IPS-NIHi7 (cell line): ENCODE measurements at regions not wholly inside any gene's neighbourhood (a gene's known extent, or its start where the extent isn't known, plus 50 kb on each side); places are given as distances from the start of the nearest gene placed in this dataset.
"Not testable (repeated sequence)": the region's sequence is repeated elsewhere in the genome, so short reads cannot be mapped to it uniquely, and the experiment has no call there.

Experiments used
- DNase-seq: peaks from one replicate; pipeline ENCODE4 v3.0.0; 2012; ENCODE audit warnings: mixed read lengths; ENCODE audit errors: extremely low spot score

DNA sequence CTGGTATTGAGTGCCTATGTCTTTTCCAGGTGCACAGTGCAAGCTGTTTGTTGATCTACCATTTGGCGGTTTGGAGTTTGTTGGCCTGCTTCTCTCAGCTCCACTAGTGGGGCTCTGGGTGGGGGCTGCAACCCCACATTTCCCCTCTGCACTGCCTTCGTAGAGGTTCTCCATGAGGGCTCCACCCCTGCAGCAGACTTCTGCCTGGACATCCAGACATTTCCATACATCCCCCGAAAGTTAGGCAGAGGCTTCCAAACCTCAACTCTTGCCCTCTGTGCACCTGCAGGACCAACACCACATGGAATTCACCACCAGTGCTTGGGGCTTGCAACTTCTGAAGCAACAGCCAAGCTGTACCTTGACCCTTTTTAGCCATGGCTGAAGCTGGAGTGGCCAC, 1024.1 kb downstream of the TMTC2 start:
- no peak for DNase-seq

DNA sequence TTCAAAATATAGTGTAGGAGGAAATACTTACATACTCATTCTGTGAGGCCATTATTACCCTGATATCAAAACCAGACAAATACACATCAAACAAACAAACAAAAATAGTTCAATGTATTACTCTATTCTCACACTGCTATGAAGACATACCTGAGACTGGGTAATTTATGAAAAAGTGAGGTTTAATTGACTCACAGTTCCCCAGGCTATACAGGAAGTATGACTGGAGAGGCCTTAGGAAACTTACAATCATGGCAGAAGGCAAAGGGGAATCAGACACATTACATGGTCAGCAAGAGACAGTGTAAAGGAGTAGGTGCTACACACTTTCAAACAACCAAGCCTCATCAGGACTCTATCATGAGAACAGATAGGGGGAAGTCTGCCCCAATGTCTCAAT, 1023.2 kb downstream of the TMTC2 start:
- DNase-seq = no peak

DNA sequence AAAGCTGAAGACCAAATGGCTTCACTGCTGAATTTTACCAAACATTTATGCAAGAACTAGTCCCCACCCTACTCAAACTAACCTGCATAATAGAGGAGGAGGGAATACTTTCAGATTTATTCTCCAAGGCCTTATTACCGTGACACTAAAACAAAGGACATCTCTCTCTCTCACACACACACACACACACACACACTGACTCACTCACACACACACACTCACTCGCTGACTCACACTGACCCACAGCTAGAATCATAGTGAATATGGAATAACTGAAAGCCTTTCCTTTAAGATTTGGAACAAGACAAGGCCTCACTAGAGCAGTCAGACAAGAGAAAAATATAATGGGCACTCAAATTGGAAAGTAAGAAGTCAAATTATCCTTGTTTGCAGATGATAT, 1014.1 kb downstream of the TMTC2 start:
- no peak for DNase-seq

DNA sequence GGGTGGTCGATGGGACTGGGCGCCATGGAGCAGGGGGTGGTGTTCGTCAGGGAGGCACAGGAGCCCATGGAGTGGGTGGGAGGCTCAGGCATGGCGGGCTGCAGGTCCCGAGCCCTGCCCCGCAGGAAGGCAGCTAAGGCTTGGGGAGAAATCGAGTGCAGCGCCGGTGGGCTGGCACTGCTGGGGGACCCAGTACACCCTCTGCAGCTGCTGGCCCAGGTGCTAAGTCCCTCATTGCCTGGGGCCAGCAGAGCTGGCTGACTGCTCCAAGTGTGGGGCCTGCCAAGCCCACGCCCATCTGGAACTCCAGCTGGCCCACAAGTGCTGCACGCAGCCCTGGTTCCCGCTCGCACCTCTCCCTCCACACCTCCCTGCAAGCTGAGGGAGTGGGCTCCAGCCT, 1009.6 kb downstream of the TMTC2 start:
- not testable (repeated sequence) for DNase-seq

DNA sequence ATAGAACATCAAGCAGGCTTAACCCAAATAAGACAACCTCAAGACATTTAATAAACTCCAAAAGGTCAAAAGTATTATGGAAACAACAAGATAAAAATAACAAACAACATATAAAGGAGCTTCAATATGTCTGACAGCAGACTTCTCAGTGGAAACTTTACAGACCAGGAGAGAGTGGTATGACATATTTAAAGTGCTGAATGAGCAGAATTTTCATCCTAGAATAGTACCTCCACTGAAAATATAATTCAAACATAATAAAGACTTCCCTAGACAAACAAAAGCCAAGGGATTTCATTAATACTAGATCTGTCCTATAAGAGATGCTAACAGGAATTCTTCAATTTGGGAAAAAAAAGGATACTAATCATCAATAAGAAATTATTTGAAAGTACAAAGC, 1005.0 kb downstream of the TMTC2 start:
- no peak for DNase-seq

DNA sequence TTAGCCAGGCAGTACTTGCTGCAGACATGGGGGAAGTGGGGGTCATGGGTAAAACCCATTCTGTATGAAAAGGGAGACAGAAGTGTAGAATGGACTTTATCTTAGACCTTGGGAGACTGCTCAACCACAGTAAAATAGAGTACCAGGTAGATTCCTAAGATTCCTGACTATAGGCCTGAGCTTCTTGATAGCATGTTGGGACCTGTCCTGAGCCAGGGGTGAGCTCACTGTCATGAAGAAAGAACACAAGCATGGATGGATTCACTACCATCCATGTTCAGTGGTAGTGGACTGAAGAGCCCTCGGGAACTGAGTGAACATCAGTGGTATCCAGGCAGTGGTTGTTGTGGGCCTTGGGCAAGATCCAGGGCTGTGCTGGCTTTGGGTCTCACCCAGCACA, 1003.8 kb downstream of the TMTC2 start:
- DNase-seq = no peak

DNA sequence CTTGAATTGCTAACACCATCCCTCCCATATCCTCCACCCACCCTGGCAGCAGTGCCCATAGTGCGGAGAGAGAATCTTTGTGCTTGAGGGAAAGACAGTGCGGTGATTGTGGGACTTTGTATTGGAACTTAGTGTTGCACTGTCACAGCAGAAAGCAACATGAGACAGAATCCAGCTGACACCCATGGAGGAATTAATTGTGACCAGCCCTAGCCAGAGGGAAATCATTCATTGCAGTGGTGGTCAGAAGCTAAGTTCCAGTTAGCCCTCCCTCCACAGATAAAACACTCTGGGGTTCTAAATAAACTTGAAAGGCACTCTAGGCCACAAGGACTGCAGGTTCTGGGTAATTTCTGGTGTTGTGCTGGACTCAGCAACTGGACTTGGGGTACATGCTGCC, 1002.6 kb downstream of the TMTC2 start:
- no peak for DNase-seq

DNA sequence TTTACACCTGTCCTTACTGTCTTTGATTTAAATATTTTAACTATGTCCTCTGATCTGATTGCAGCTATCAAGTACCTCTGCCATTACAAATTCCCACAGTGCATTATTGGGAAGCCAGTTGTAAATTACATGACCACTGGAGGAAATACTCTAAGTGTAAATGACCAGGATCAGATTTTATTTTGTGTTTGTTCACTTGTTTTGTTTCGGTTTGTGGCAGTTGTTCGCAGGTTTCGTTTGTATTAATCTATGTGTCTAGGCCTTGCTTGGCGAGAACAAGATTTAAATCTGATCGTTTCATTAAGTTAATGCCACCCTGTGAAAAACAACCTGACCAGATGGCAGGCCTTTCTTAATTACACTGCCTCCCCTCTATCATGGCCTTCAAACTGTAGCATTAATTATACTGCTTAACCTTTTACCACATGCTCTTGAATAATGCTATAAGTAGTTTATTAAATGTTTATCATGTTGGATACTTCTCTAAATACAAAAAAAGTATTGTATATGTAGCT, 990.1 kb downstream of the TMTC2 start:
- no peak for DNase-seq

DNA sequence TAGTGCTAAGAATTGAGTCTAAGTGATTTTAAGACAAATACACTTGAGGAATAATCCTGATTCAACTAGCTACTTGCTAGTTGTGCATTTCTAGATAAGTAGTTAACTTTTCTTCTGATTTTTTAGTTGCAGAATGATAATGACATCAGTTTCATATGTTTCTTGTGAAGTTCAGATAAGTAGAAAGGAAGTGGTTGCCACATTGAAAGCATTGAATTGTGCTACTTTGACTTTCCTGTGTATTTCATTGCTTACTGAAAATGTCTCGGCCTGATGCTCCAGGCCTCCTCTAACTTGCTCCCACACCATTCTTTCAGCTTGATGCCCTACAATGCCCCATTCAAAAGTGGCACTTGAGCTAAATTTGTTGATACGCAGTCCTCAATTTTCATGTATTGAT, 980.0 kb downstream of the TMTC2 start:
- DNase-seq = no peak

DNA sequence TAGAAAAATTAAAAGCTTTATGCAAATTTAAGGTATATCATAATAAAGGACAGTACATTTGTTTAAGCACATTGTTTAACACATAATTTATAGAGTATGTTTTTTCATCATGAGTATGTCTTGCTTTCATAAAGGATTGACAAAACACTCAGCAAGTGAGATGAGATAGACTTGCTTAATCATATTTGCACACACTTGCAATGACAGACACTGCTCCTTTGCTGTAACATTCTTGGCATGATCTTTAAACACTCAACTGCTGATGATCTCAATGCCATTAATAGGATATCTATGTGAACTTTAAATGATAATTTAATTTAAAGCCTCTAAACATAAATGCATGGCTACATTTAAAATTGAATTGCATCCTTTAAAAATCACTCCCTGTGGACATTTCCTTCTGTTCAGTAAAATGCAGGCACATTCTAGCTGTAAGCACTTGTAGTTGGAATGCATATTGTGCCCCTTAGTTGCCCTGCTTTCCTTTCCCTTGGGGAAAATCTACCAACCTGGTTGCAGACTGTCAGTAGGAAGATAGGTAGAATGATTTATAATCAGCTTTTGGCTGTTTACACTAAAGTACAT, 979.0 kb downstream of the TMTC2 start:
- no peak for DNase-seq

DNA sequence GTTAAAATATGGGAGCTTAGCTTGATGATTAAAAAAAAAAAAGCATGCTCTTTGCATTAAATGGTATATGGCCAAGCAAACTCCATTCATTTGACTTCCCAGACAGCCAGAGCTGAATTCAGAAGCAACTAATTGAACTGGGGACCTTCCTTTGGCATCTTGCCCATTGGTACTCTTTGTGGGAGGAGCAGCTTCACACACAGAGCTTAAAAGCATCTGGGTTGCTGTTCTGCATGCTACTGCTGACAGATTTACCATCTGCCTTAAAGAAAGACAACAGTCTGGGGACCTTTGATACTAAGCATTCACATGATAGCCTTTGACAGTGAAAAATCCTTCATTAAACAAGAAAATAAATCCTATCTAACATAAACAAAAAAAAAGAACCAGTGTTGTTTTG, 977.9 kb downstream of the TMTC2 start:
- no peak for DNase-seq

DNA sequence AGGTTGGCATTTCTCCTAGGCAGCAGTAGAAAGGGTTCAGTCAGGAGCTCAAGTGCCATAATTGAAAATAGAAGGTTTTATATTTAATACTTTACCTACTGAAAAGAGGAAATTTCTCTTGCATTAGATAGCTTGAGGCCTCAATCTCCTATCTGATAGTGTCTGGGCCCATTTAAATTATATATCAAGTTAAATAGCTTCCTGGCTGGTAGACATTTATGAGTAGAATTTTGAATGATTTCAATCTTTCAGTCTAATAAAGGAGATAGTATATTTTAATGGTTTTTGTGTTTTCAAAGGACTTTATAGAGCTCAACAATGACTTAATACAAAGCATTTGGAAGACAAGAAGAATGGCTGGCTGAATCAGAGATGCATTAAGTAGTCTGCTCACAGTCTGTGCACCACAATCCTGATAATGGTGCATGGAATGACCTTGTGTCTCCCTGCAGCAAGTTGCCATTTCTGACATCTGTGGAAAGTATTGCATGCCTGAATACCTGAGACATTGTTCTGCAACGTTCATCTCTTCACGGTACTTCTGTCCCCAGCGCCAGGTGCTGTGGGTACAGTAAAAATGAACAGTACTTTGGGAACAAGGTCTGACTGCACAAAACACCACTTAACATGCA, 974.1 kb downstream of the TMTC2 start:
- no peak for DNase-seq

DNA sequence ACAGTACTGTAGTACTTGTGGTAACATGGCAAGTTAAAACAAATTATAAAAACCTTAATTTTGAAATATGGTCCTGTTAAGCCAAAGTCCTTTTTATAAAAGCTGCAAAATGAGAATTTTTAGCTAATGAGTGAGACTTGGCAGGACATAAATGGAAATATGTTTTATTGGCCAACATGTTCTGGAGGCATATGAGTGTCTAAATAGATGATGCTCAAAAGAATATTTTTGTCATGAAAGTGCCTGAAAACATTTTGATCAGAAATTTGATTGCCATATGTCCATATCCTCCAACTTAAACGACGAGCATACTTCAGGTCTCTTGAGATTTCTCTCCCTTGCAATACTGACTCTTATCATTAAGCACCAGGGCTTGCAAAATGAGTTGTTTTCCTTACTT, 972.6 kb downstream of the TMTC2 start:
- no peak for DNase-seq

DNA sequence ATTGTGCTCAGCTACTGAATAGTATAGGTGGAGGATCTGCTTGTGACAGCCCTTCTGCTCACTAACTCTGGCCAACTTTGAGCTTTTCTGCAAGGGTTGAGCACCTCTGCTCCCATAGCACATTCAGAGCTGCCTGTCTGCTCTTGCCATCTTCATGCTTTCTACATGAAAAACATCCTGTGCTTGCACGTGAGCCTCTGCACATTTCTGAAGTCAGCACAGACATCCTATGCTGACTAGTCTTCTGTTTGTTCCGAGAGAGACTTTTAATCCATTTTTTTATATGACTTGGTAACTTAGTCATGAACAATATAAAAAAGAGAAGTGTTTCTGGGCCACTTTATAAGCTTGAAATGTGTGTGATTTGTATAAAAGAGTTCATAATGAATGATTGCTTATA, 969.3 kb downstream of the TMTC2 start:
- no peak for DNase-seq

DNA sequence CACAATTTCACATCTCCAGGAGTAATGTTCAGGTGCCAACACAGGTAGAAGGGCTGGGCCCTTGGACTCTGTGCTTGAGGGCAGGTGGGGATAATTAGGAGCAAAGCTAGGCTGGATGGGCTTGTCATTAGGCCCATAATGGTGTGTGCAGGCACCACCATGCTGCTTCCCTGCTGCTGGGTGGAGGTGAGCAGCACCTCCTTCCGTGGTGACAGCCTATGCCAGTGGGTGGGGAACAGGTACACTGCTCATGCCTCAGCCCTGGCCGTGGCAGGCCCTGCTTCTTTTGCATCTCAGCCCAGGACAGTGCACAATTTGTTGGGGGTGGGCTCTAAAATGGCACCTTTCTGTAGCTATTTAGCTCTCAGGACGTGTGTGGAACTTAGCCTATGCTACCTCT, 955.5 kb downstream of the TMTC2 start:
- no peak for DNase-seq

DNA sequence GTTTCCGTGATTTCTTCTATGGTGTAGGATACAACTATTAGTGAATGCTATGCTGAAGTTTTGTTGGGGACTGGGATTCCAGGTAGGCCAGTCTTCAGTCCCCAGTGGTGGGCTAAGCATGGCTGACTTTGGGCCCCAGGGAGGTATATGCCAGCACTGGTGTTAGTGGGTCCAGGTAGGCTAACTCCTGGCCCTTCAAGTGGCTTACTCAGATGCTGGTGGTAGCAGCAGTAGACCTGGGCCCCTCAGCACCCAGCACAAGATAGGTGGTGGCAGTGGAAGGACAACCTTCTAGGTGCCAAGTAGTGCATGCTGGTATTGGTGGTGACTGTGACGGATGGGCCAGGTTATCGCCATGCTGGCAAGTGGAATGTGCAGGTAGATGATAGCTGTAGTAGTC, 955.1 kb downstream of the TMTC2 start:
- no peak for DNase-seq

DNA sequence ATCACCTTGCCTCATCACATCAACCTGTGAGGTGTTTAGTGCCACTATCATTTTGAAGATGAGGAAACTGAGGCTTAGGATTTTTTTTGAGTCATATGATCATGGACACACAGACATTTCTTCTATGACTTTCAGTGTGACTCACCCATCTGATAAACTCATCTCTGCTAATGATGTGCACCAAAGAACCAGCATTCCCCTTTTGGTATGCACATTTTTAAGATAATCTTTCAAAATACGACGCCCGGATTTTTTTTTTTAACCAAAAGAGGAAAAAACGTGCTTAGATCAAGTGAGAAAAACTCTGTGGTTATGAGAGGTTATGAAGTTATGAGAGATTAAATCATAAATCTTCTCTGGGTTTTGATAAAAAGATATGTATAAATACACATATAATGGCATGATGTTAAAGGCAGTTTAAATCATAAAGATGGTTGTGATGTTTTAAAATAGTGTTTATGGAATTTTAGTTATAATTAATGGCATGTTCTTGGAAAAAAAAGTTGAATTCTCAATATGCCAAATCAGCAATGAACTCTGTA, 948.1 kb downstream of the TMTC2 start:
- DNase-seq = no peak

DNA sequence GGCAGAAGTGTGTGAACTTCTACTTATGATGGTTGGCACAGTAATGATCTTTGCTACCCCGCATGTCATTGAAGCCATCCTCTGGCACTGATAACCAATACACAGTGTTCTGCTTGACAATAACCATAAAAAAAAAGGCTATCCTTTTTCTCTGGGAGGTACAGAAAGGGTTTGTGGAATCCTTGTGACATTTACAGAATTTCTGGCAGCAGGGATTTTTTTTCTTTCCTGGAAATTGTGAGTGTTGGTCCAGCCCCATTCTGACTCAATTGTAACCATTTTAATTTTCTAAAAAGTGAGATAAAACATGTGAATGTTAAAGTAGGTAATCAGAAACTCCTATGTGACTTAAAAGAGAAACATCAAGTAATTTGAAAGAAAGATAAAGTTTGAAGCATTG, 943.8 kb downstream of the TMTC2 start:
- no peak for DNase-seq

DNA sequence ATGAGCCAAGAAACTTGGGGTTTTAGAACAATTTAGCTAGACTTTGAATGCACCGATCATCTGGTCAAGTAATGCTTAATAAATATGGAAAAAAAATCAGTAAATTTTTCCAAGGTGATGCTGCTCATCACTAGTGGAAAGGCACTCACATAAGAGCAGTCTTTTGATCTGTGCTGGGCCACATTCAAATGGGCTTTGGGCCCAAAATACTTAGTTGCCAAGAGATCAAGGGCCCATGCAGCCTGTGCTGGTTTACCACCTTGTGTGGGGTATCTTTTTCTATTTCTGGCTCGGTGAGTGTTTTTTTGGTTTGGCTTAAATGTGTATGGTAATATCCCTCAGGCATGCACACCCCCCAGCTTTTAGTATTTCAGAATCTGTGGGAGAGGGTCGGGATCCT, 943.2 kb downstream of the TMTC2 start:
- DNase-seq = no peak

DNA sequence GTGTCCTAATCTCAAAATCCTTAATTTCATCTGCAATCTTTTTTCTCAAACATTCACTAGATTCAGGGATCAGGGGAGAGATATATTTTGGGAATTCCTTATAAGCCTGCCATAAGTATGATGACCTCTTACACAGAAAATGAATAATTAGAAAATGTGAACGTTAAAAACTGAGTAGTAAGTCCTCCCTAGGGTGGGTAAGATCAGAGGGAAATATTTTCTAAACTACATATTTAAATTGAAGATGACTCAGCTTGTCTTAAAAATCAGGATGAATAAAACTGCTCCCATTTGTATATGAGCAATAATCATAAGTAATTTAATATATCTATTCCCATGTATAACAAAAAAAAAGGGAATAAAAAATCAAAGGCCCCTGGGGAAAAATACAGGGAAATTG, 935.5 kb downstream of the TMTC2 start:
- no peak for DNase-seq

DNA sequence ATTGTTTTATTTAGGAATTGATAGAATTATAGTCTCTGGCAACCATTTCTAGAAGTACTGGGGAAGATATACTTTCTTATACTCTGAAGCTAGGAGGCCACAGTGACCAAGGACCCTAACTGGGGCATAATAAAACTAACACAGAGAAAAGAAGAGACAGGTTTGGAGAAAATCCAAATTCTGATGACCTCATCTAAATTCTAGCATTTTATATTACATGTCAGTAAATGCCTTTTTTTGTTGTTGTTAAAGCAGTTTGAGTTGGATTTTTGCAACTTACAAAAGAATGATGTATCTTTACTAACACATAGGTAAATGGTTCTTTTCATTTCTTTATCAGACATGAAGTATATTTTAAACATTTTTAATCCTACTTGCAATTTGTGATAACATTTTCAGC, 933.3 kb downstream of the TMTC2 start:
- no peak for DNase-seq

DNA sequence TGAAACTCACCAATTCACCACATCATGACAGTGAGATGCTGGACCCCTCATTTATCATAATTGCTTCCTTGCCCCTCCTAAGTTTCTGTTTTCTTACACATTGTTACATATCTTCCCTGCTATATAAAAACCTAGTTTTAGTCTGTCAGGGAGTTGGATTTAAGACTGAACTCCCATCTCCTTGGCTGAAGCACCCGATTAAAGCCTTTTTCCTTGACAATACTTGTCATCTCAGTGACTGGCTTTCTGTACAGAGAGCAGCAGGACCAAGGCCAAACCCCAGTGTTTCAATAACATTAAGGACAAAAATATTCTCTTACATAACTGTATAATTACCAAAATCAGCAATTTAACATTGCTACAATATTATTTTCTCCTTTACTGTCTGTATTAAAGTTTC, 928.4 kb downstream of the TMTC2 start:
- DNase-seq = no peak

DNA sequence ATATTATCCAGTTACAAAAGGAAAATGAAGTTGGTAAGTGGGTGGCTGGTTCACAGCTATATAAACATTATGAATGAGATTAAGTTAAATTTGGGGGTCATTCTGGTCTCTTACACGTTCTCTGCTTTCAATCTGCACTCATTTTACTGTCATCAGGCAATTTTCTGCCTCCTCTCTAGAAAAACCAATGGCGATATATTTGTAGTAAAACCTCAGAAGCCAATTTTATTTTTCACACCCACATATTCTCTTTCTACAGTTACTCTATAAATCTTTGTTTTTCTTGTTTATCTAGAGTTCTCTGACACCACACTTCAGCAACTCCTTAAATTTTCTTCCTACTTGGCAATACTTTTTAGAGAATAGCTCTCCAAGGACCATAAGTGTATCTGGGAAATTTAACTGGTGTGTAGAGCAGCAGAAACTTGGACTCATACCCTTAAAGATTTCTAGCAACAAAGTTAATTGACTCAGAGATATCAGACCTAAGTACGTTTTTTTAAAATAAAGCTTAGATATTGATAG, 926.9 kb downstream of the TMTC2 start:
- DNase-seq = no peak
